Gastrocnemius medialis (tissue), 4 donors: ENCODE measurements at regions not wholly inside any gene's neighbourhood (a gene's known extent, or its start where the extent isn't known, plus 50 kb on each side); places are given as distances from the start of the nearest gene placed in this dataset.

Experiments
- ATAC-seq, 2 donors: fragments of 150-250 bp; one replicate each; pipeline ENCODE4 v1.9.1; 2016
- DNase-seq, 2 donors: peaks; one replicate each; pipeline ENCODE4 v3.0.0-alpha.2; 2019
- H3K27ac ChIP-seq, 4 donors: fragments of 200-600 bp; sonication (generic); 1 replicate in 1 of 4; 2 replicates in 3 of 4; pipeline ENCODE4 v1.5.1; 2016 to 2018; ENCODE audit warnings: mild to moderate bottlenecking in 2 of 4, moderate library complexity in 1 of 4
- H3K27me3 ChIP-seq, 3 donors: fragments of 200-600 bp; sonication (generic) in 2 of 3; 1 replicate in 1 of 3; 2 replicates in 2 of 3; pipeline versions ENCODE4 v1.5.1 to v1.6.0; 2016 to 2019; ENCODE audit warnings: mild to moderate bottlenecking in 1 of 3, moderate library complexity in 1 of 3
- H3K36me3 ChIP-seq, 2 donors: fragments of 200-600 bp; sonication (generic) in 1 of 2; one replicate each; pipeline ENCODE4 v1.5.1; 2017 to 2018
- H3K4me1 ChIP-seq, 2 donors: fragments of 200-600 bp; sonication (generic) in 1 of 2; one replicate each; pipeline ENCODE4 v1.5.1; 2016 to 2017; ENCODE audit warnings: mild to moderate bottlenecking in 2 of 2
- H3K4me3 ChIP-seq, 4 donors: fragments of 200-600 bp; sonication (generic) in 3 of 4; 1 replicate in 1 of 4; 2 replicates in 3 of 4; pipeline ENCODE4 v1.5.1; 2016 to 2019; ENCODE audit warnings: mild to moderate bottlenecking in 2 of 4
- H3K9me3 ChIP-seq, 3 donors: fragments of 200-600 bp; sonication (generic) in 2 of 3; 1 replicate in 1 of 3; 2 replicates in 2 of 3; pipeline ENCODE4 v1.5.1; 2016 to 2019
- POLR2A ChIP-seq, 2 donors: fragments of 450-650 bp; IDR thresholded peaks; one replicate each; pipeline ENCODE4 v1.6.1; 2017; ENCODE audit warnings: antibody characterized with exemption in 2 of 2, mild to moderate bottlenecking in 2 of 2, moderate library complexity in 2 of 2
- in situ Hi-C, 4 donors: fragments of 200-750 bp; cut with MboI; loops; one replicate each; pipeline versions ENCODE4 v1.15.0 to v1.8.0; 2017; ENCODE audit warnings: low sequenced_read_pairs in 4 of 4
- intact Hi-C: fragments of 100-400 bp; cut with DNase I; formaldehyde crosslinking; loops from one replicate; pipeline ENCODE4 v1.15.1; 2023; ENCODE audit warnings: low total_unique reads
- TF ChIP-seq, protein P1 (sequence below), 5 experiments: fragments of 450-650 bp in 3 of 5; fragments of 200-600 bp in 2 of 5; sonication (generic) in 2 of 5; IDR thresholded peaks in 4 of 5; conservative IDR thresholded peaks in 1 of 5; 1 replicate in 4 of 5; 2 replicates in 1 of 5; pipeline ENCODE4 v1.5.1; 2016 to 2019; ENCODE audit warnings: antibody characterized with exemption in 5 of 5, mild to moderate bottlenecking in 3 of 5, moderate library complexity in 3 of 5

DNA sequence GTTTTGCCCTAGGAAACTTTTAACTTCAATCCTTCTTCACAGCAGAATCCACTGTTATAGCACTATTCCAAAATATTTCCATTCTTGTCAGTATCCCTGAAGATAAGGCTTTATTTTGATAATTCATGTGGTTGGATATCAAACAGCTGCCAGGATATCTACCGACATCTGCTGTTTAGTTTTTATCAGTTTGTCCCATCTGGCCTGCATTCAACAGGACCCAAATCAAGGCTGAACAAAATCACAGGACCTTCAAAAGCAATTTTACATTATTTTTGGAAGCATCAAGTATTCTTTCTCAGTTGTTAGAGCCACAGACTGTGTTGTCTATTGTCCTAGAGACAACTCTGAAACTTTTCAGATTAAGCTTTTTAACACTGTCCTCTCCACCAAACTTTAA lies 429.0 kb upstream of the PIK3C3 start:
- ATAC-seq, result no peak
- intact Hi-C loops (no loop called here), in situ Hi-C loops (no loop called here)

DNA sequence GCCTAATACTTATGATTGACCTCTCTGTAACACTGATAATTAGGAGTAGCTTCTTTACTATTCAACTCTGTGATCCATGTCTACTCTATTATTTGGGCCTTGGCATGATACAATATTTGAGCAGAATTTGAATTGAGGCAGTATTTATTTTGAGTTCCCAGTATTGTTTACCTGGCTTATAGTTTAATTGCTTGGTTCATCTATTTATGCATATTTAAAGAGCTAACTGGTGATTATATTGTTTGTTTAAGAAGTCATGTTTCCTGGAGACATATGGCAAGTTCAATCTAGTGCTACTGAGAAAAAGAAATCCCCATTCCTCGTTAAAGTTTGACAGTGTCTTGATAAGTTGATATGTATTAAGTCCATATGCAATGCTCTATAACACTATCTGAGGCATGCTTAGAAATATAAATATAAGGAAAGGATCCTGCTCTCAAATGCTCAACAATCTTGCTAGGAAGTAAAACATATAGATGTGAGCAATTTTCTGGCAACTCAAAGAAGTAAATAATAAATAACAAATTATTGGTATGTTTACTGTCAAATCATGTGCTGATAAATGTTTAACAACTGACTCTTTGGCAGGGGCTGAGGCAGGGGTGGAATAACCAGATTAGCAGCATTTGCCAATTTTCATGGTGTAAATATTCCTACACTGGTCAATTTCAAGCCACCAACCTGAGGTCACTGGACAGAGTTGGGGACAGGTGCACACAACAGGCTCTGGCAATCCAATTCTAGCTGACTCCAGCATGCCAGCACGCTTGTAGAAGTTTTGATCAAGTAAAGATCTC lies 430.2 kb upstream of the PIK3C3 start:
- Histone ChIP-seq H3K4me3 (no peak overlapping the region), H3K27me3 (no peaks in the 10 kb centered on the region), H3K9me3 (no peaks in the 10 kb centered on the region), H3K27ac (no peak overlapping the region), H3K36me3 (no peaks in the 10 kb centered on the region), H3K4me1 (no peaks in the 10 kb centered on the region)
- ATAC-seq, result no peak
- DNase-seq, result no peak
- TF ChIP-seq POLR2A (IDR thresholded peaks at IDR 0.05), result no peak
- TF ChIP-seq, protein P1, sequence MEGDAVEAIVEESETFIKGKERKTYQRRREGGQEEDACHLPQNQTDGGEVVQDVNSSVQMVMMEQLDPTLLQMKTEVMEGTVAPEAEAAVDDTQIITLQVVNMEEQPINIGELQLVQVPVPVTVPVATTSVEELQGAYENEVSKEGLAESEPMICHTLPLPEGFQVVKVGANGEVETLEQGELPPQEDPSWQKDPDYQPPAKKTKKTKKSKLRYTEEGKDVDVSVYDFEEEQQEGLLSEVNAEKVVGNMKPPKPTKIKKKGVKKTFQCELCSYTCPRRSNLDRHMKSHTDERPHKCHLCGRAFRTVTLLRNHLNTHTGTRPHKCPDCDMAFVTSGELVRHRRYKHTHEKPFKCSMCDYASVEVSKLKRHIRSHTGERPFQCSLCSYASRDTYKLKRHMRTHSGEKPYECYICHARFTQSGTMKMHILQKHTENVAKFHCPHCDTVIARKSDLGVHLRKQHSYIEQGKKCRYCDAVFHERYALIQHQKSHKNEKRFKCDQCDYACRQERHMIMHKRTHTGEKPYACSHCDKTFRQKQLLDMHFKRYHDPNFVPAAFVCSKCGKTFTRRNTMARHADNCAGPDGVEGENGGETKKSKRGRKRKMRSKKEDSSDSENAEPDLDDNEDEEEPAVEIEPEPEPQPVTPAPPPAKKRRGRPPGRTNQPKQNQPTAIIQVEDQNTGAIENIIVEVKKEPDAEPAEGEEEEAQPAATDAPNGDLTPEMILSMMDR (IDR thresholded peaks at IDR 0.05 in 4 of 5, conservative IDR thresholded peaks at IDR 0.05 in 1 of 5), result no peak
- in situ Hi-C loops, result no loop called here
- intact Hi-C loops, result no loop called here

More for the DNA sequence above, 429.0 kb upstream of the PIK3C3 start:
- Histone ChIP-seq H3K27me3 (no peaks in the 10 kb centered on the region), H3K4me1 (no peaks in the 10 kb centered on the region), H3K9me3 (no peaks in the 10 kb centered on the region), H3K36me3 (no peaks in the 10 kb centered on the region), H3K27ac (no peak overlapping the region), H3K4me3 (no peak overlapping the region)
- DNase-seq, result no peak
- TF ChIP-seq POLR2A (IDR thresholded peaks at IDR 0.05), result no peak

DNA sequence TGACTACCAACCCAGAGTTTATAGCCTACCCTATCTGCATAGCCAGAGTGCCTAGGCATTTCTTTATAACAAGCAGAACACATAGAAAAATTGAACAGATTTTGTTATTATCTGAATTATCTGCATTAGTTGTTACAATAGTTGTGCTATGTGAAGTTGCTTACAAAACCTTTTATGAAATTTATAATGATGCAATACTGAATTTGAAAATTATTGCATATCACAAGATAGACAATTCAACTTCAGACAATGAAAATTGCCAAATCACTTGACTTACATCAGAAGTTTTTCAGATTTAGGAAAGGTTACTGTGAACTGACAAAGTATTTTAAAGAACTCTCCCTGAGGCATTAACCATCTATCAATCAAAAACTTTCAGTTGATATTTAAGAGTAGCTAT lies 437.9 kb upstream of the PIK3C3 start:
- ATAC-seq, result no peak
- intact Hi-C loops, result no loop called here

DNA sequence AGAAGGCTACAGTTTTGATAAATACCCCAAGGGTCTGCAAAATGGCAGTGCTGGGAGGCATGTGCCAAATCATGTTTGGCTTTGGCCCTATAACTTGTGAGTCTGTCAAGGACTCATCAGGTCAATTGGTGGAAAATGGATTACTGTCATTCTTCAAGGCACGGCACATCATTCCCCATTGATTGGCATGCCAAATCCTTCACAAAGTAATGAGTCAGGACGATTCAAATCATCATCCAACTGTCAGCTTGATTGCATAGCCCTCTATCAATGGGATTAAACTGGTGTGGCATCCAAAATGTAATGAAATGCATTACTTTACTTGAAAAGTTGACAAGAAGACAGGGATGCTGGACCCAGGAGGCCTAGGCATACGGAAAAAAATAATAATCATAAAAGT lies 441.6 kb upstream of the PIK3C3 start:
- DNase-seq (no peak), ATAC-seq (no peak)
- intact Hi-C loops, result no loop called here

More for the DNA sequence above, 437.9 kb upstream of the PIK3C3 start:
- Histone ChIP-seq H3K27ac (no peak overlapping the region), H3K36me3 (no peaks in the 10 kb centered on the region), H3K27me3 (no peaks in the 10 kb centered on the region), H3K4me3 (no peak overlapping the region), H3K4me1 (no peaks in the 10 kb centered on the region), H3K9me3 (no peaks in the 10 kb centered on the region)
- in situ Hi-C loops, result no loop called here
- DNase-seq, result no peak
- TF ChIP-seq, protein P1 (IDR thresholded peaks at IDR 0.05 in 4 of 5, conservative IDR thresholded peaks at IDR 0.05 in 1 of 5), result no peak
- TF ChIP-seq POLR2A (IDR thresholded peaks at IDR 0.05), result no peak

DNA sequence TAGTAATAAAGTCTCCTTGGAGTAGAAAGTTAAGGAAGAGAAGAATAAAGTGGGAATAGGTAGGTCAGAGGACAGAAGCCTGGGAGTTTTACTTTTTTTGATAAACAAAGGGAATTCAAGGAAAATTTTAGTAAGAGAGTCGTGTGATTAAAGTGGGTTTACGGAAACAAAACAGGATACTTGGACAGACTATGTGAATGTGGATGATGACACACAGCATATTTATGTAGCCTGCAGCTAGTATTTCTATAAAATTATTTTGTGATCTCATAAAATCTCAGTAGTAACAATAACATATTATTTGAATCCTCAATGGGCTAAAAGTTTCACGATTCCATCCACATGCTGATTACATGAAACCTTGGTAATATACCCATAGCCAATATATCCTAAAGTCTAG lies 450.7 kb upstream of the PIK3C3 start:
- TF ChIP-seq, protein P1 (IDR thresholded peaks at IDR 0.05 in 4 of 5, conservative IDR thresholded peaks at IDR 0.05 in 1 of 5), result no peak
- no peak for TF ChIP-seq POLR2A (IDR thresholded peaks at IDR 0.05)
- no peak for ATAC-seq
- intact Hi-C loops (no loop called here), in situ Hi-C loops (no loop called here)
- H3K36me3 ChIP-seq, result no peaks in the 10 kb centered on the region
- no peaks in the 10 kb centered on the region for H3K4me1 ChIP-seq
- no peaks in the 10 kb centered on the region for H3K27me3 ChIP-seq
- no peak overlapping the region for H3K4me3 ChIP-seq
- H3K27ac ChIP-seq, result no peak overlapping the region
- no peak for DNase-seq
- no peaks in the 10 kb centered on the region for H3K9me3 ChIP-seq

More for the DNA sequence above, 441.6 kb upstream of the PIK3C3 start:
- Histone ChIP-seq H3K4me1 (no peaks in the 10 kb centered on the region), H3K27me3 (no peaks in the 10 kb centered on the region), H3K27ac (no peak overlapping the region), H3K4me3 (no peak overlapping the region), H3K9me3 (no peaks in the 10 kb centered on the region), H3K36me3 (no peaks in the 10 kb centered on the region)
- in situ Hi-C loops, result no loop called here
- TF ChIP-seq, protein P1 (IDR thresholded peaks at IDR 0.05 in 4 of 5, conservative IDR thresholded peaks at IDR 0.05 in 1 of 5), result no peak
- TF ChIP-seq POLR2A (IDR thresholded peaks at IDR 0.05), result no peak
